ENCODE measurements at regions not wholly inside any gene's neighbourhood (a gene's known extent, or its start where the extent isn't known, plus 50 kb on each side); places are given as distances from the start of the nearest gene placed in this dataset.

- Histone ChIP-seq H2BK12ac (ENCODE audit: low read depth, low read length) (no peak overlapping the region), H3K9ac (replicated peaks in 1 of 4; ENCODE audit: extremely low read depth in 1 of 4, low read depth in 3 of 4, low read length in 3 of 4) (no peak overlapping the region), H4K91ac (replicated peaks; ENCODE audit: insufficient read length, low read length) (no peak overlapping the region), H4K8ac (ENCODE audit: extremely low read depth, insufficient read depth, low read length) (no peak overlapping the region), H3K4ac (replicated peaks; ENCODE audit: insufficient read length, low read depth, low read length) (no peak overlapping the region), H3K56ac (replicated peaks; ENCODE audit: insufficient read length, low read depth, low read length) (no peak overlapping the region), H4K20me1 (replicated peaks in 1 of 2; ENCODE audit: control insufficient read depth in 1 of 2, insufficient read depth in 2 of 2, low read length in 2 of 2) (no peaks in the 10 kb centered on the region), H3K4me1 (replicated peaks in 1 of 4; ENCODE audit: control insufficient read depth in 3 of 4, insufficient read depth in 4 of 4, low read length in 3 of 4) (peaks cover 0 to 2% (median 0%) of the 10 kb centered on the region in 4 experiments; a peak in 4 of 7 replicates), H3K9me3 (ENCODE audit: insufficient read depth in 2 of 2, low read depth in 1 of 2, low read length in 1 of 2) (no peaks in the 10 kb centered on the region), H2AFZ (ENCODE audit: low read length) (no peak overlapping the region), H3K4me2 (ENCODE audit: insufficient read depth in 1 of 2, low read depth in 2 of 2, low read length in 2 of 2) (no peak overlapping the region), H3K18ac (ENCODE audit: extremely low read depth, low read length) (no peak overlapping the region), H2BK5ac (ENCODE audit: low read depth, low read length) (no peak overlapping the region), H3K14ac (ENCODE audit: insufficient read length) (no peak overlapping the region), H3K79me1 (ENCODE audit: low read depth, low read length) (no peaks in the 10 kb centered on the region), H4K5ac (ENCODE audit: insufficient read length, low read depth, low read length) (no peak overlapping the region), H3K23me2 (ENCODE audit: low read depth, low read length) (no peaks in the 10 kb centered on the region), H2BK120ac (replicated peaks; ENCODE audit: low read depth, low read length) (no peak overlapping the region), H3K27me3 (replicated peaks in 1 of 4; ENCODE audit: control insufficient read depth in 3 of 4, extremely low read depth in 1 of 4, insufficient read depth in 3 of 4, low read length in 3 of 4) (no peaks in the 10 kb centered on the region), H2BK20ac (ENCODE audit: low read length) (no peak overlapping the region), H3K23ac (ENCODE audit: insufficient read length) (no peak overlapping the region), H3K36me3 (ENCODE audit: control insufficient read depth in 2 of 4, insufficient read depth in 4 of 4, low read length in 3 of 4) (no peaks in the 10 kb centered on the region), H2AK5ac (ENCODE audit: low read depth, low read length) (no peak overlapping the region), H2BK15ac (ENCODE audit: low read length) (no peak overlapping the region), H3K27ac (ENCODE audit: low read depth, low read length) (no peak overlapping the region), H3K4me3 (ENCODE audit: extremely low read depth in 1 of 4, insufficient read depth in 2 of 4, low read depth in 3 of 4, low read length in 4 of 4) (no peak overlapping the region), H3K79me2 (ENCODE audit: control insufficient read depth in 1 of 2, insufficient read depth in 2 of 2, low read length in 2 of 2) (no peaks in the 10 kb centered on the region)
- ChIA-PET CTCF (ENCODE audit: partially characterized antibody) (interaction anchor here (0.6 to 0.9 kb wide), 4 partner anchors 23 to 388 kb away, joined by 3 to 4 read pairs (median 4); no protein-coding TSS in a partner anchor), POLR2A (ENCODE audit: partially characterized antibody) (no interaction called here)
- FAIRE-seq: no peak
- DNase-seq (ENCODE audit: low read depth in 1 of 2, low spot score in 2 of 2): no peak
- WGBS, 2 experiments (ENCODE audit: extremely low coverage in 1 of 2, insufficient coverage in 1 of 2, insufficient read length in 1 of 2, insufficient replicate concordance in 2 of 2, low coverage in 1 of 2, low lambda C conversion rate in 2 of 2, missing lambda C conversion rate in 1 of 2): 66% methylated on average over 5 of the region's 5 CpGs; no CpG with 5 or more reads in 1 of the 2 experiments
- no peak for TF ChIP-seq POLR2AphosphoS5 (IDR thresholded peaks at IDR 0.05; ENCODE audit: low read depth, low read length)
- no peak for TF ChIP-seq NRF1 (IDR thresholded peaks at IDR 0.05; ENCODE audit: low read depth, low read length)
- TF ChIP-seq GABPA (IDR thresholded peaks at IDR 0.05; ENCODE audit: borderline replicate concordance, insufficient read depth, low read length): no peak
- TF ChIP-seq SP1 (IDR thresholded peaks at IDR 0.05; ENCODE audit: low read depth, low read length): no peak
- no peak for TF ChIP-seq EZH2 (IDR thresholded peaks at IDR 0.05; ENCODE audit: low read depth, low read length, severe bottlenecking)
- TF ChIP-seq RNF2 (IDR thresholded peaks at IDR 0.05; ENCODE audit: borderline replicate concordance, low read depth, low read length, missing control alignments, poor library complexity, severe bottlenecking): no peak
- TF ChIP-seq RBBP5 (IDR thresholded peaks at IDR 0.05; ENCODE audit: borderline replicate concordance, low read depth, low read length): no peak
- TF ChIP-seq CTCF (IDR thresholded peaks at IDR 0.05; ENCODE audit: control extremely low read depth in 1 of 3, insufficient read depth in 1 of 3, low read depth in 1 of 3, low read length in 3 of 3): no peak
- TF ChIP-seq MAX (IDR thresholded peaks at IDR 0.05): no peak
- no peak for TF ChIP-seq RFX5 (IDR thresholded peaks at IDR 0.05; ENCODE audit: borderline replicate concordance, low read depth, low read length)
- TF ChIP-seq EGR1 (IDR thresholded peaks at IDR 0.05; ENCODE audit: borderline replicate concordance, low read depth, low read length): no peak
Measured at GRCh38 chr12:31817120-31817519, 88.3 kb upstream of the AMN1 start.

Measured in H1 (cell line).